HCT116 (cell line): ENCODE measurements at regions not wholly inside any gene's neighbourhood (a gene's known extent, or its start where the extent isn't known, plus 50 kb on each side); places are given as distances from the start of the nearest gene placed in this dataset.

Experiments used
- CBX3 ChIP-seq: IDR thresholded peaks from 2 replicates; pipeline ENCODE4 v1.6.1; 2012; ENCODE audit warnings: low read depth
- EZH2 ChIP-seq: fragments of 200-600 bp; sonication (generic); IDR thresholded peaks from 2 replicates; pipeline ENCODE4 v1.6.1; 2017; ENCODE audit warnings: antibody characterized with exemption, mixed run types
- EZH2phosphoT487 ChIP-seq: fragments of 200-600 bp; IDR thresholded peaks from 2 replicates; pipeline ENCODE4 v1.6.1; 2018; ENCODE audit warnings: antibody characterized with exemption, borderline replicate concordance
- JUND ChIP-seq: IDR thresholded peaks from 2 replicates; pipeline ENCODE4 v1.6.1; 2012
- MAX ChIP-seq: IDR thresholded peaks from 2 replicates; pipeline ENCODE4 v1.6.1; 2012
- POLR2A ChIP-seq: IDR thresholded peaks from 2 replicates; pipeline ENCODE4 v1.7.0; 2011; ENCODE audit warnings: borderline replicate concordance; ENCODE audit not compliant: insufficient read depth, insufficient read length; ENCODE audit errors: extremely low read depth
- RAD21 ChIP-seq: IDR thresholded peaks from 2 replicates; pipeline ENCODE4 v1.6.1; 2012; ENCODE audit warnings: low read depth, mild to moderate bottlenecking
- SIN3A ChIP-seq: IDR thresholded peaks from 2 replicates; pipeline ENCODE4 v1.6.1; 2012; ENCODE audit warnings: low read depth
- SP1 ChIP-seq: IDR thresholded peaks from 2 replicates; pipeline ENCODE4 v1.6.1; 2012; ENCODE audit warnings: low read depth
- SRF ChIP-seq: IDR thresholded peaks from 2 replicates; pipeline ENCODE4 v1.6.1; 2012; ENCODE audit warnings: low read depth
- ZNF274 ChIP-seq: fragments of 200-500 bp; sonication (Bioruptor generic); IDR thresholded peaks from 2 replicates; pipeline ENCODE4 v1.6.1; 2014; ENCODE audit warnings: mild to moderate bottlenecking, low read depth, low read length, inconsistent platforms
- TF ChIP-seq, protein P1 (sequence below), 3 experiments: fragments of 200-600 bp in 1 of 3; sonication (generic) in 1 of 3; IDR thresholded peaks in 2 of 3; conservative IDR thresholded peaks in 1 of 3; 2 replicates each; pipeline ENCODE4 v1.5.1; 2012 to 2017; ENCODE audit warnings: low read depth in 2 of 3, low read length in 2 of 3, antibody characterized with exemption in 1 of 3, borderline replicate concordance in 1 of 3, control low read depth in 1 of 3, mild to moderate bottlenecking in 1 of 3, mixed read lengths in 1 of 3, mixed run types in 1 of 3, moderate library complexity in 1 of 3; ENCODE audit not compliant: insufficient read depth in 1 of 3
- TF ChIP-seq, protein P2 (sequence below): IDR thresholded peaks from 2 replicates; pipeline ENCODE4 v1.6.1; 2012

GRCh38 chr3:99128725-99129505 lies 227.4 kb upstream of the DCBLD2 start:
- TF ChIP-seq POLR2A (no peak), EZH2phosphoT487 (no peak), MAX (peak; percentile 31; the same call in 1 of the 2 replicates), SRF (peak; percentile 43; the same call in 1 of the 2 replicates), RAD21 (no peak), SIN3A (no peak), SP1 (peak; percentile 51), JUND (peak; percentile 68), ZNF274 (no peak), CBX3 (peak; percentile 67; the same call in 1 of the 2 replicates), EZH2 (no peak)
- TF ChIP-seq, protein P1, sequence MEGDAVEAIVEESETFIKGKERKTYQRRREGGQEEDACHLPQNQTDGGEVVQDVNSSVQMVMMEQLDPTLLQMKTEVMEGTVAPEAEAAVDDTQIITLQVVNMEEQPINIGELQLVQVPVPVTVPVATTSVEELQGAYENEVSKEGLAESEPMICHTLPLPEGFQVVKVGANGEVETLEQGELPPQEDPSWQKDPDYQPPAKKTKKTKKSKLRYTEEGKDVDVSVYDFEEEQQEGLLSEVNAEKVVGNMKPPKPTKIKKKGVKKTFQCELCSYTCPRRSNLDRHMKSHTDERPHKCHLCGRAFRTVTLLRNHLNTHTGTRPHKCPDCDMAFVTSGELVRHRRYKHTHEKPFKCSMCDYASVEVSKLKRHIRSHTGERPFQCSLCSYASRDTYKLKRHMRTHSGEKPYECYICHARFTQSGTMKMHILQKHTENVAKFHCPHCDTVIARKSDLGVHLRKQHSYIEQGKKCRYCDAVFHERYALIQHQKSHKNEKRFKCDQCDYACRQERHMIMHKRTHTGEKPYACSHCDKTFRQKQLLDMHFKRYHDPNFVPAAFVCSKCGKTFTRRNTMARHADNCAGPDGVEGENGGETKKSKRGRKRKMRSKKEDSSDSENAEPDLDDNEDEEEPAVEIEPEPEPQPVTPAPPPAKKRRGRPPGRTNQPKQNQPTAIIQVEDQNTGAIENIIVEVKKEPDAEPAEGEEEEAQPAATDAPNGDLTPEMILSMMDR (IDR thresholded peaks at IDR 0.05 in 2 of 3, conservative IDR thresholded peaks at IDR 0.05 in 1 of 3; ENCODE audit: borderline replicate concordance in 1 of 3, insufficient read depth in 1 of 3, low read depth in 2 of 3, low read length in 2 of 3): no peak
- TF ChIP-seq, protein P2, sequence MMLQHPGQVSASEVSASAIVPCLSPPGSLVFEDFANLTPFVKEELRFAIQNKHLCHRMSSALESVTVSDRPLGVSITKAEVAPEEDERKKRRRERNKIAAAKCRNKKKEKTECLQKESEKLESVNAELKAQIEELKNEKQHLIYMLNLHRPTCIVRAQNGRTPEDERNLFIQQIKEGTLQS: no peak
